ENCODE measurements at regions not wholly inside any gene's neighbourhood (a gene's known extent, or its start where the extent isn't known, plus 50 kb on each side); places are given as distances from the start of the nearest gene placed in this dataset.

- no peak for TF ChIP-seq CTCF (IDR thresholded peaks at IDR 0.05)
- H3K36me3 ChIP-seq: no peaks in the 10 kb centered on the region
- ATAC-seq: no peak
- 75 to 86% methylated on average over 3 of the region's 3 CpGs for WGBS, 2 donors
- H3K27me3 ChIP-seq: no peaks in the 10 kb centered on the region
- no peak for DNase-seq
- intact Hi-C loops (cut with DNase I): no loop called here
- no peak overlapping the region for H3K27ac ChIP-seq
- peaks cover 0 to 10% (median 0%) of the 10 kb centered on the region in 9 donors for H3K4me1 ChIP-seq
- H3K4me3 ChIP-seq: no peak overlapping the region
- no peaks in the 10 kb centered on the region for H3K9me3 ChIP-seq
Measured at GRCh38 chr11:95544095-95544856, 245.3 kb downstream of the FAM76B start.

- ATAC-seq: no peak
- no peak for TF ChIP-seq CTCF (IDR thresholded peaks at IDR 0.05)
- Histone ChIP-seq H3K36me3 (no peaks in the 10 kb centered on the region), H3K4me3 (no peak overlapping the region), H3K9me3 (no peaks in the 10 kb centered on the region), H3K27me3 (no peaks in the 10 kb centered on the region), H3K4me1 (peaks cover 0 to 7% (median 0%) of the 10 kb centered on the region in 9 donors), H3K27ac (no peak overlapping the region)
- intact Hi-C loops (cut with DNase I): no loop called here
- no peak for DNase-seq
- WGBS, 2 donors: 96 to 98% methylated on average over 2 of the region's 2 CpGs
Measured at GRCh38 chr11:95542868-95543551, 246.6 kb downstream of the FAM76B start.

DNA sequence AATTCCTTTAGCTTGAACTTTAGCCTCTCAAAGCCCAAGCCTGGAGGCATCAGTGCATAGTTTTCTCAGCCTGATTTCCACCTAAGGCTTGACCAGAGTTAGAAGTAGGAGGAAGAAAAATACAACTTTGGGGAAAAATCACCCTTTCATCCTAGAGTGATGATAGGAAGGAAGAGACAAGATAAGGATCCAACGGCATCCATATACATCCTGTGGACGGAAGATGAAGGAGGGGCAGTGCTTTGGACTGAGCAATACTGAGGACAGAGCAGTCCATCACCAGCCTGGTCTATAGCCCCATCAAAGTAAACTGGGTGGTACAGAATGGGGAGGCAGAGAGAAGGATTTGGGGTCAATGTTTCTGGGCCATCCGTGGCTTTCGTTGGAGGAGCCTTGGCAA, 247.9 kb downstream of the FAM76B start:
- Histone ChIP-seq H3K9me3 (no peaks in the 10 kb centered on the region), H3K4me1 (no peaks in the 10 kb centered on the region), H3K4me3 (no peak overlapping the region), H3K27me3 (no peaks in the 10 kb centered on the region), H3K36me3 (no peaks in the 10 kb centered on the region), H3K27ac (no peak overlapping the region)
- no peak for TF ChIP-seq CTCF (IDR thresholded peaks at IDR 0.05)
- ATAC-seq (no peak), DNase-seq (no peak)
- intact Hi-C loops (cut with DNase I): no loop called here
- WGBS, 2 donors: 83 to 90% methylated on average over 4 of the region's 4 CpGs

- Histone ChIP-seq H3K27me3 (no peaks in the 10 kb centered on the region), H3K27ac (no peak overlapping the region), H3K36me3 (no peaks in the 10 kb centered on the region), H3K4me3 (no peak overlapping the region), H3K9me3 (peaks cover 0 to 18% (median 4%) of the 10 kb centered on the region in 11 donors), H3K4me1 (no peaks in the 10 kb centered on the region)
- no peak for TF ChIP-seq CTCF (IDR thresholded peaks at IDR 0.05)
- WGBS, 2 donors: 83 to 85% methylated on average over 3 of the region's 3 CpGs
- ATAC-seq (no peak), DNase-seq (no peak)
- intact Hi-C loops (cut with DNase I): no loop called here
Measured at GRCh38 chr11:95536047-95536690, 253.4 kb downstream of the FAM76B start.
